H1 (cell line): ENCODE measurements at regions not wholly inside any gene's neighbourhood (a gene's known extent, or its start where the extent isn't known, plus 50 kb on each side); places are given as distances from the start of the nearest gene placed in this dataset.

ENCODE experiments used
- NRF1 ChIP-seq: IDR thresholded peaks from 2 replicates; pipeline ENCODE4 v1.6.1; 2011; ENCODE audit warnings: mild to moderate bottlenecking, low read depth, low read length, improper control_type of control experiment
- SIN3A ChIP-seq, 2 experiments: IDR thresholded peaks in 1 of 2; conservative IDR thresholded peaks in 1 of 2; 2 replicates each; pipeline ENCODE4 v1.6.1; 2011 to 2012; ENCODE audit warnings: low read length in 2 of 2, improper control_type of control experiment in 1 of 2, low read depth in 1 of 2, mild to moderate bottlenecking in 1 of 2
- SIRT6 ChIP-seq: IDR thresholded peaks from one replicate; pipeline ENCODE4 v1.7.1; 2012; ENCODE audit warnings: low read length, inconsistent platforms
- TEAD4 ChIP-seq: IDR thresholded peaks from 2 replicates; pipeline ENCODE4 v1.6.1; 2012; ENCODE audit warnings: low read depth, low read length, inconsistent platforms, mixed read lengths
- TF ChIP-seq, protein P1 (sequence below): IDR thresholded peaks from 2 replicates; pipeline ENCODE4 v1.6.1; 2011; ENCODE audit warnings: low read depth, mild to moderate bottlenecking, low read length; ENCODE audit not compliant: insufficient read depth

DNA sequence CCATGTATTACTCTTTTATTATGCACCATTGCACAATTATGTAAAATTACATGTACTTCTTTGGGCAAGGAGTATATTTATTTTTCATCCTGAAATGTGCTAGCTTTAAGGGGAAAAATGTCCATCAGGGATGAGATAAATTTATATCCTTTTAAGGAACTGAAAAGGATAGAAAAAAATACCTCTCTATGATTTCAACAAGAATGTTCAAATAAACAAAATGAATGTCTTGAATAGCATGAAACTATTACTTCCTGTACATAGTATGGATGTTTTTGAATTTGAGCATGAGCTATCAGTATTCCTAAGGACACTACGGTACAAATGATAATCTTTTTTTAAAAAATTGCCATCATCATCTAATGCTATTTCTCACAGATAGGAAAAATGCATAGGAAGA, 1611.9 kb upstream of the ZEB2 start (continued):
- TF ChIP-seq SIN3A (conservative IDR thresholded peaks at IDR 0.05 in 1 of 2, IDR thresholded peaks at IDR 0.05 in 1 of 2; ENCODE audit: low read depth in 1 of 2, low read length in 2 of 2) = no peak
- TF ChIP-seq, protein P1, sequence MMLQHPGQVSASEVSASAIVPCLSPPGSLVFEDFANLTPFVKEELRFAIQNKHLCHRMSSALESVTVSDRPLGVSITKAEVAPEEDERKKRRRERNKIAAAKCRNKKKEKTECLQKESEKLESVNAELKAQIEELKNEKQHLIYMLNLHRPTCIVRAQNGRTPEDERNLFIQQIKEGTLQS = no peak
- TF ChIP-seq SIRT6 = no peak
- no peak for TF ChIP-seq NRF1
- no peak for TF ChIP-seq TEAD4
